ENCODE measurements at regions not wholly inside any gene's neighbourhood (a gene's known extent, or its start where the extent isn't known, plus 50 kb on each side); places are given as distances from the start of the nearest gene placed in this dataset.

- no peak overlapping the region for H3K27ac ChIP-seq (ENCODE audit: control insufficient read depth, insufficient read depth, low read length)
- H3K4me2 ChIP-seq (ENCODE audit: control insufficient read depth, extremely low read depth, insufficient read depth, low read depth, low read length): no peak overlapping the region
- no peak for TF ChIP-seq CTCF (optimal IDR thresholded peaks at IDR 0.05 in 1 of 3, IDR thresholded peaks at IDR 0.05 in 1 of 3, conservative IDR thresholded peaks at IDR 0.05 in 1 of 3; ENCODE audit: extremely low read depth in 1 of 3, insufficient read depth in 2 of 3, low read length in 3 of 3)
- no peak for TF ChIP-seq EZH2 (IDR thresholded peaks at IDR 0.05; ENCODE audit: low read length)
- dilution Hi-C loops (cut with MboI; ENCODE audit: extremely low pct_ligation_motif_present, low sequenced_read_pairs): no loop called here
- no peaks in the 10 kb centered on the region for H3K79me2 ChIP-seq (ENCODE audit: control insufficient read depth, insufficient read depth, low read length)
- peaks cover 18% of the 10 kb centered on the region for H3K27me3 ChIP-seq (ENCODE audit: control insufficient read depth, extremely low read depth, insufficient read depth, low read length)
- no peak for FAIRE-seq
- H3K4me1 ChIP-seq (ENCODE audit: control insufficient read depth, extremely low read depth, insufficient read depth, low read length): peaks cover 6% of the 10 kb centered on the region
- H3K9me1 ChIP-seq (ENCODE audit: control insufficient read depth, extremely low read depth, insufficient read depth, low read length): no peaks in the 10 kb centered on the region
- H3K4me3 ChIP-seq (ENCODE audit: control insufficient read depth in 2 of 3, extremely low read depth in 1 of 3, insufficient read depth in 2 of 3, low read depth in 1 of 3, low read length in 3 of 3): no peak overlapping the region
- H3K9ac ChIP-seq (ENCODE audit: control insufficient read depth, extremely low read depth, insufficient read depth, low read length): no peak overlapping the region
- DNase-seq (ENCODE audit: low read depth, low spot score): no peak
- H3K9me3 ChIP-seq (ENCODE audit: control insufficient read depth, low read depth, low read length): no peaks in the 10 kb centered on the region
- H4K20me1 ChIP-seq (ENCODE audit: control insufficient read depth, extremely low read depth, insufficient read depth, low read length): no peaks in the 10 kb centered on the region
- H3K36me3 ChIP-seq (ENCODE audit: control insufficient read depth in 2 of 2, extremely low read depth in 1 of 2, insufficient read depth in 2 of 2, low read length in 2 of 2): no peaks in the 10 kb centered on the region
- H2AFZ ChIP-seq (ENCODE audit: control insufficient read depth, low read length): no peak overlapping the region
These were observed 76.5 kb downstream of the RPLP1 start for GRCh38 chr15:69529141-69529540.

GRCh38 chr15:69529961-69530633 is 77.5 kb downstream of the RPLP1 start:
- no peaks in the 10 kb centered on the region for H3K36me3 ChIP-seq (ENCODE audit: control insufficient read depth in 2 of 2, extremely low read depth in 1 of 2, insufficient read depth in 2 of 2, low read length in 2 of 2)
- H3K9me3 ChIP-seq (ENCODE audit: control insufficient read depth, low read depth, low read length): no peaks in the 10 kb centered on the region
- DNase-seq (ENCODE audit: low read depth, low spot score) (no peak), FAIRE-seq (no peak)
- H3K27ac ChIP-seq (ENCODE audit: control insufficient read depth, insufficient read depth, low read length): no peak overlapping the region
- TF ChIP-seq CTCF (optimal IDR thresholded peaks at IDR 0.05 in 1 of 3, IDR thresholded peaks at IDR 0.05 in 1 of 3, conservative IDR thresholded peaks at IDR 0.05 in 1 of 3; ENCODE audit: extremely low read depth in 1 of 3, insufficient read depth in 2 of 3, low read length in 3 of 3) (no peak), EZH2 (IDR thresholded peaks at IDR 0.05; ENCODE audit: low read length) (no peak)
- no peak overlapping the region for H3K9ac ChIP-seq (ENCODE audit: control insufficient read depth, extremely low read depth, insufficient read depth, low read length)
- H3K4me1 ChIP-seq (ENCODE audit: control insufficient read depth, extremely low read depth, insufficient read depth, low read length): peaks cover 6% of the 10 kb centered on the region
- no peak overlapping the region for H3K4me2 ChIP-seq (ENCODE audit: control insufficient read depth, extremely low read depth, insufficient read depth, low read depth, low read length)
- no peak overlapping the region for H2AFZ ChIP-seq (ENCODE audit: control insufficient read depth, low read length)
- peaks cover 18% of the 10 kb centered on the region for H3K27me3 ChIP-seq (ENCODE audit: control insufficient read depth, extremely low read depth, insufficient read depth, low read length)
- H3K4me3 ChIP-seq (ENCODE audit: control insufficient read depth in 2 of 3, extremely low read depth in 1 of 3, insufficient read depth in 2 of 3, low read depth in 1 of 3, low read length in 3 of 3): no peak overlapping the region
- dilution Hi-C loops (cut with MboI; ENCODE audit: extremely low pct_ligation_motif_present, low sequenced_read_pairs): no loop called here
- H3K79me2 ChIP-seq (ENCODE audit: control insufficient read depth, insufficient read depth, low read length): no peaks in the 10 kb centered on the region
- no peaks in the 10 kb centered on the region for H4K20me1 ChIP-seq (ENCODE audit: control insufficient read depth, extremely low read depth, insufficient read depth, low read length)
- H3K9me1 ChIP-seq (ENCODE audit: control insufficient read depth, extremely low read depth, insufficient read depth, low read length): no peaks in the 10 kb centered on the region

Measured in keratinocyte (primary cell).